HUES6 (cell line): ENCODE measurements at regions not wholly inside any gene's neighbourhood (a gene's known extent, or its start where the extent isn't known, plus 50 kb on each side); places are given as distances from the start of the nearest gene placed in this dataset.

Source experiments
- H3K27ac ChIP-seq: 2 replicates; pipeline ENCODE4 v1.7.0; 2013; ENCODE audit warnings: low read depth, mild to moderate bottlenecking, low read length, inconsistent platforms
- H3K27me3 ChIP-seq: 2 replicates; pipeline ENCODE4 v1.6.1; 2013; ENCODE audit warnings: low read length; ENCODE audit not compliant: control insufficient read depth, insufficient read depth
- H3K36me3 ChIP-seq: 2 replicates; pipeline ENCODE4 v1.6.1; 2013; ENCODE audit warnings: low read length; ENCODE audit not compliant: control insufficient read depth, insufficient read depth
- H3K4me1 ChIP-seq: 2 replicates; pipeline ENCODE4 v1.6.1; 2013; ENCODE audit warnings: low read length; ENCODE audit not compliant: control insufficient read depth, insufficient read depth
- H3K4me3 ChIP-seq: 2 replicates; pipeline ENCODE4 v1.5.1; 2013; ENCODE audit warnings: low read depth, low read length
- H3K9ac ChIP-seq: one replicate; pipeline ENCODE4 v1.6.1; 2013; ENCODE audit warnings: mild to moderate bottlenecking, low read length
- H3K9me3 ChIP-seq: 2 replicates; pipeline ENCODE4 v1.6.1; 2013; ENCODE audit warnings: low read depth, low read length; ENCODE audit not compliant: control insufficient read depth, insufficient read depth

- no peak overlapping the region for H3K9ac ChIP-seq
- H3K4me3 ChIP-seq = no peak overlapping the region
- no peak overlapping the region for H3K27ac ChIP-seq
- no peaks in the 10 kb centered on the region for H3K36me3 ChIP-seq
- no peaks in the 10 kb centered on the region for H3K27me3 ChIP-seq
- H3K4me1 ChIP-seq = no peaks in the 10 kb centered on the region
- no peaks in the 10 kb centered on the region for H3K9me3 ChIP-seq
Observed at GRCh38 chr15:86006546-86006945, 73.1 kb upstream of the AGBL1 start.

DNA sequence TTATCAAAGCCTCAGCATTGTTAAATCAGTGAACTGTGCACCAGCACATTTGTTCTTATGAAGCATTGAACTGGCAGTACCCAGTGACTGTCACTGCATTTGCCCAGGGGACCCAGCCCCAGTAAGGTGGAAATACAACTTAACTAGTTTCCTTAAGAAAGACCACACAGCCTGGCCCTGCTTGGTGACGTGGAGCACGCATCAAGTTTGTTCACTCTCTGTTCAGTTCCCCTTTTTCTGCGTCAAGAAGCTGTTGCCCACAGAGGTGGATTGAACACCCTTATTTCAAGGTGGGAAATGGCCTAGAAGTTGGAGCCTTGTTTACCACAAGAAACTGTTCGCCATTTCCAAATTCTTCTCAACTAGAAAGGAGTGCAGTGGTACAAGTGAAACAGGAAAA is 69.9 kb upstream of the AGBL1 start:
- H3K27ac ChIP-seq = no peak overlapping the region

DNA sequence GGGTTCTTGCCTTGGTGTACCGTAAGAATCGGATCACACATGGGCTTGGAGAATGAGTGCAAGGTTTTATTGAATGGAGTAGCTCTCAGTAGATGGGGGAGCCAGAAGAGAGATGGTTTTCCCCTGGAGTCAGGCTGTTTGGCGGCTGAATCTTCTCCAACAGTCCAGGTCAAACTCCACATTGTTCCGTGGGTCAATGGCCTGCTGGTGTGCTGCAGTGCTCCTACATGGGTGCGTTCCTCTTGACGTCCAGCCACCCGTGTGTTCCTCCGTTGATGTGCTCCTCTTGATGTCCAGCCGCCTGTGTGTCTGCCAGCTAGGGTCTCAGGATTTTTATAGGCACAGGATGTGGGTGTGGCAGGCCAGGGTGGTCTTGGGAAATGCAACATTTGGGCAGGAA is 69.3 kb upstream of the AGBL1 start:
- Histone ChIP-seq H3K9ac (no peak overlapping the region), H3K27me3 (no peaks in the 10 kb centered on the region), H3K27ac (no peak overlapping the region)

More for the DNA sequence above, 69.9 kb upstream of the AGBL1 start:
- no peaks in the 10 kb centered on the region for H3K27me3 ChIP-seq
- no peak overlapping the region for H3K9ac ChIP-seq
- H3K4me1 ChIP-seq = no peaks in the 10 kb centered on the region
- no peaks in the 10 kb centered on the region for H3K36me3 ChIP-seq
- H3K4me3 ChIP-seq = no peak overlapping the region
- no peaks in the 10 kb centered on the region for H3K9me3 ChIP-seq

GRCh38 chr15:86010891-86011290 is 68.8 kb upstream of the AGBL1 start:
- Histone ChIP-seq H3K9me3 (no peaks in the 10 kb centered on the region), H3K9ac (no peak overlapping the region), H3K36me3 (no peaks in the 10 kb centered on the region), H3K27ac (no peak overlapping the region), H3K4me3 (no peak overlapping the region), H3K27me3 (no peaks in the 10 kb centered on the region), H3K4me1 (no peaks in the 10 kb centered on the region)

More for the DNA sequence above, 69.3 kb upstream of the AGBL1 start:
- H3K9me3 ChIP-seq = no peaks in the 10 kb centered on the region
- H3K4me3 ChIP-seq = no peak overlapping the region
- no peaks in the 10 kb centered on the region for H3K4me1 ChIP-seq
- H3K36me3 ChIP-seq = no peaks in the 10 kb centered on the region

GRCh38 chr15:86014016-86014415 is 65.7 kb upstream of the AGBL1 start:
- H3K27me3 ChIP-seq = no peaks in the 10 kb centered on the region
- H3K4me1 ChIP-seq = no peaks in the 10 kb centered on the region
- no peaks in the 10 kb centered on the region for H3K36me3 ChIP-seq
- no peak overlapping the region for H3K4me3 ChIP-seq
- no peak overlapping the region for H3K27ac ChIP-seq
- no peak overlapping the region for H3K9ac ChIP-seq
- H3K9me3 ChIP-seq = no peaks in the 10 kb centered on the region

DNA sequence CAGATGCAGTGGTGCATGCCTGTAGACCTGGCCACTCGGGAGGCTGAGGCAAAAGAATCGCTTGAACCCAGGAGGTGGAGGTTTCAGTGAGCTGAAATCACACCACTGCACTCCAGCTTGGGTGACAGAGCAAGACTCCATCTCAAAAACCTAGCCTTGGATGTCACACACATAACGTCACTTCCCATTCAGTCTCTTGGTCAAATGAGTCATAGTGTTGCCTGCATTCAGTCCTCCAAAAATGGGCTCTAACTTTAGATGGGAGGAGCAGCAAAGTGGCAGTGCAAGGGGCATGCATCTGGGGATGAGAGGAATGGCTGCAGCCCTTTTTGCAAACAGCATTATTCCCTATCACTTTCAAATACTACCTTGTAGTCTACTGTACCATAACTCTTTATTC is 62.9 kb upstream of the AGBL1 start:
- H3K4me3 ChIP-seq = no peak overlapping the region
- no peaks in the 10 kb centered on the region for H3K9me3 ChIP-seq
- no peaks in the 10 kb centered on the region for H3K4me1 ChIP-seq
- no peaks in the 10 kb centered on the region for H3K27me3 ChIP-seq
- no peaks in the 10 kb centered on the region for H3K36me3 ChIP-seq
- H3K9ac ChIP-seq = no peak overlapping the region
- H3K27ac ChIP-seq = no peak overlapping the region

GRCh38 chr15:86018679-86019078 is 61.0 kb upstream of the AGBL1 start:
- Histone ChIP-seq H3K27me3 (no peaks in the 10 kb centered on the region), H3K9me3 (no peaks in the 10 kb centered on the region), H3K36me3 (no peaks in the 10 kb centered on the region), H3K4me1 (no peaks in the 10 kb centered on the region), H3K9ac (no peak overlapping the region), H3K4me3 (no peak overlapping the region), H3K27ac (no peak overlapping the region)

- Histone ChIP-seq H3K36me3 (no peaks in the 10 kb centered on the region), H3K27me3 (no peaks in the 10 kb centered on the region), H3K4me1 (no peaks in the 10 kb centered on the region), H3K9me3 (no peaks in the 10 kb centered on the region), H3K27ac (no peak overlapping the region), H3K4me3 (no peak overlapping the region), H3K9ac (no peak overlapping the region)
Observed at GRCh38 chr15:86021281-86022264, 58.1 kb upstream of the AGBL1 start.

DNA sequence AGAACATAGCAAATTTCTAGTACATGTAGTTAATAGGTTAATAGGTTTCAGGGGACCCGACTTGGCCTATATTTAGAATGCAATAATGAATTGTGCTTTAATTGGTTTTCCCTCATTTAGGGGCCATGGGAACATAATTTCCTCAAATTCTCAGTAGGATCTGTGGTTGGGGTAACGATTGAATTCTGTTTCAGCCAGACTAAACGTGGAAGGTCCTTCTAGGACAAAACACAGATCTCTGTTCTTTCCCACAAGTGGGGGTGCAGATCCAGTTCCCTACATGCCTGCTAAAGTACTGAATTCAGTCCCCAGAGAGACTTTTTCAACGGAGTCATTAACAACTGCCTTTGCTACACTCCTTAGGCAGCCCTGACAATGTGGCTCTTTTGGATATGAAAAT is 50.7 kb upstream of the AGBL1 start:
- Histone ChIP-seq H3K27me3 (no peaks in the 10 kb centered on the region), H3K27ac (no peak overlapping the region), H3K4me1 (no peaks in the 10 kb centered on the region)

More for the DNA sequence above, 50.7 kb upstream of the AGBL1 start:
- H3K9me3 ChIP-seq = no peaks in the 10 kb centered on the region
- no peaks in the 10 kb centered on the region for H3K36me3 ChIP-seq
- H3K9ac ChIP-seq = no peak overlapping the region
- no peak overlapping the region for H3K4me3 ChIP-seq
